H9 (cell line): ENCODE measurements at regions not wholly inside any gene's neighbourhood (a gene's known extent, or its start where the extent isn't known, plus 50 kb on each side); places are given as distances from the start of the nearest gene placed in this dataset.

ENCODE experiments used
- DNase-seq: peaks from one replicate; pipeline ENCODE4 v3.0.0-alpha.2; 2017
- H2AFZ ChIP-seq: one replicate; pipeline ENCODE4 v1.6.1; 2013; ENCODE audit warnings: mild to moderate bottlenecking, low read length, control low read depth, moderate library complexity
- H2AK5ac ChIP-seq: 2 replicates; pipeline ENCODE4 v1.6.1; 2013; ENCODE audit warnings: low read length, control low read depth, mixed read lengths; ENCODE audit not compliant: insufficient read length
- H2BK120ac ChIP-seq: one replicate; pipeline ENCODE4 v1.6.1; 2013; ENCODE audit warnings: low read depth, mild to moderate bottlenecking, low read length, control low read depth, inconsistent platforms; ENCODE audit not compliant: poor library complexity, severe bottlenecking
- H2BK12ac ChIP-seq: 2 replicates; pipeline ENCODE4 v1.6.1; 2013; ENCODE audit warnings: low read length, control low read depth, mixed read lengths, low read depth; ENCODE audit not compliant: insufficient read length
- H2BK15ac ChIP-seq: 2 replicates; pipeline ENCODE4 v1.6.1; 2013; ENCODE audit warnings: low read depth, low read length, control low read depth
- H2BK20ac ChIP-seq: one replicate; pipeline ENCODE4 v1.6.1; 2013; ENCODE audit warnings: low read depth, mild to moderate bottlenecking, low read length, control low read depth, inconsistent platforms; ENCODE audit not compliant: poor library complexity, severe bottlenecking
- H2BK5ac ChIP-seq: 2 replicates; pipeline ENCODE4 v1.6.1; 2013; ENCODE audit warnings: low read length, control low read depth, mixed read lengths; ENCODE audit not compliant: insufficient read length
- H3K14ac ChIP-seq: 2 replicates; pipeline ENCODE4 v1.6.1; 2013; ENCODE audit warnings: low read length, control low read depth; ENCODE audit not compliant: insufficient read depth
- H3K18ac ChIP-seq: 2 replicates; pipeline ENCODE4 v1.6.1; 2013; ENCODE audit warnings: low read depth, mild to moderate bottlenecking, mixed read lengths, low read length, control low read depth; ENCODE audit not compliant: insufficient read length
- H3K23ac ChIP-seq: 2 replicates; pipeline ENCODE4 v1.6.1; 2013; ENCODE audit warnings: low read length, control low read depth, mixed read lengths, low read depth; ENCODE audit not compliant: insufficient read length
- H3K23me2 ChIP-seq: 2 replicates; pipeline ENCODE4 v1.6.1; 2013; ENCODE audit warnings: low read depth, mild to moderate bottlenecking, mixed read lengths, low read length, control low read depth; ENCODE audit not compliant: insufficient read length, poor library complexity, severe bottlenecking
- H3K27ac ChIP-seq: 2 replicates; pipeline ENCODE4 v1.5.1; 2013; ENCODE audit warnings: low read length, control low read depth, mixed read lengths, low read depth; ENCODE audit not compliant: insufficient read length
- H3K27me3 ChIP-seq: 2 replicates; pipeline ENCODE4 v1.6.1; 2013; ENCODE audit warnings: low read length, control low read depth, inconsistent platforms; ENCODE audit not compliant: insufficient read depth
- H3K4ac ChIP-seq: 2 replicates; pipeline ENCODE4 v1.6.1; 2013; ENCODE audit warnings: low read depth, mild to moderate bottlenecking, control low read depth, inconsistent platforms, low read length, moderate library complexity
- H3K4me1 ChIP-seq: 2 replicates; pipeline ENCODE4 v1.6.1; 2013; ENCODE audit warnings: low read length, control low read depth, inconsistent platforms; ENCODE audit not compliant: insufficient read depth
- H3K4me2 ChIP-seq: 2 replicates; pipeline ENCODE4 v1.6.1; 2013; ENCODE audit warnings: low read length, control low read depth, mixed read lengths; ENCODE audit not compliant: insufficient read length, insufficient read depth
- H3K56ac ChIP-seq: 2 replicates; pipeline ENCODE4 v1.6.1; 2013; ENCODE audit warnings: low read depth, mild to moderate bottlenecking, mixed read lengths, low read length, control low read depth; ENCODE audit not compliant: insufficient read length
- H3K79me1 ChIP-seq: 2 replicates; pipeline ENCODE4 v1.6.1; 2013; ENCODE audit warnings: low read depth, mild to moderate bottlenecking, moderate library complexity, low read length, control low read depth, inconsistent platforms; ENCODE audit not compliant: insufficient read depth, poor library complexity, severe bottlenecking
- H3K79me2 ChIP-seq: 2 replicates; pipeline ENCODE4 v1.6.1; 2013; ENCODE audit warnings: low read length, control low read depth, inconsistent platforms; ENCODE audit not compliant: insufficient read depth
- H3K9ac ChIP-seq: 2 replicates; pipeline ENCODE4 v1.6.1; 2013; ENCODE audit warnings: low read length, control low read depth, mixed read lengths; ENCODE audit not compliant: insufficient read length; ENCODE audit errors: extremely low read depth
- H3K9me3 ChIP-seq: one replicate; pipeline ENCODE4 v1.6.1; 2013; ENCODE audit warnings: low read depth, low read length, inconsistent platforms; ENCODE audit not compliant: control insufficient read depth
- H3T11ph ChIP-seq: one replicate; pipeline ENCODE4 v1.6.1; 2013; ENCODE audit warnings: mild to moderate bottlenecking, low read length, control low read depth, inconsistent platforms
- H4K20me1 ChIP-seq: one replicate; pipeline ENCODE4 v1.6.1; 2013; ENCODE audit not compliant: control insufficient read depth, insufficient read length, insufficient read depth
- H4K5ac ChIP-seq: 2 replicates; pipeline ENCODE4 v1.6.1; 2013; ENCODE audit warnings: low read depth, mild to moderate bottlenecking, mixed read lengths, low read length, control low read depth; ENCODE audit not compliant: insufficient read length
- H4K8ac ChIP-seq: replicated peaks from 2 replicates; pipeline ENCODE4 v1.6.1; 2013; ENCODE audit warnings: low read length, control low read depth, mixed read lengths, low read depth; ENCODE audit not compliant: insufficient read length
- H4K91ac ChIP-seq: 2 replicates; pipeline ENCODE4 v1.6.1; 2013; ENCODE audit warnings: low read depth, mild to moderate bottlenecking, moderate library complexity, mixed read lengths, low read length, control low read depth; ENCODE audit not compliant: insufficient read length
- H3K27ac Mint-ChIP-seq, 3 experiments: 2 replicates in 2 of 3; 3 replicates in 1 of 3; pipeline ENCODE4 v1.8.0; 2020 to 2021; ENCODE audit warnings: mixed read lengths in 3 of 3, mild to moderate bottlenecking in 1 of 3, moderate library complexity in 1 of 3
- H3K27me3 Mint-ChIP-seq: 2 replicates; pipeline ENCODE4 v1.8.0; 2021; ENCODE audit warnings: low read depth, mild to moderate bottlenecking, moderate library complexity, mixed read lengths
- H3K36me3 Mint-ChIP-seq, 3 experiments: 2 replicates in 2 of 3; 3 replicates in 1 of 3; pipeline ENCODE4 v1.8.0; 2020 to 2021; ENCODE audit warnings: low read depth in 3 of 3, mixed read lengths in 3 of 3; ENCODE audit not compliant: insufficient read depth in 1 of 3
- H3K4me1 Mint-ChIP-seq, 2 experiments: 2 replicates each; pipeline ENCODE4 v1.8.0; 2020; ENCODE audit warnings: mixed read lengths in 2 of 2
- H3K4me3 Mint-ChIP-seq, 2 experiments: 2 replicates in 1 of 2; 3 replicates in 1 of 2; pipeline ENCODE4 v1.8.0; 2020 to 2021; ENCODE audit warnings: mild to moderate bottlenecking in 2 of 2, mixed read lengths in 2 of 2, moderate library complexity in 1 of 2
- H3K9me3 Mint-ChIP-seq, 2 experiments: 2 replicates in 1 of 2; 3 replicates in 1 of 2; pipeline ENCODE4 v1.8.0; 2020; ENCODE audit warnings: mild to moderate bottlenecking in 2 of 2, mixed read lengths in 2 of 2, moderate library complexity in 1 of 2
- WGBS: extraction: QIAGEN DNeasy Blood & Tissue Kit; methylation state at CpG from one replicate; pipeline ENCODE4 v1.1.7; 2013; ENCODE audit warnings: missing lambda C conversion rate, low lambda C conversion rate, mixed read lengths; ENCODE audit not compliant: insufficient read length; ENCODE audit errors: extremely low coverage; 5-methylcytosine and 5-hydroxymethylcytosine counted together
- TF ChIP-seq, protein P1 (sequence below): fragments of 200-600 bp; sonication (generic); conservative IDR thresholded peaks from 3 replicates; pipeline ENCODE4 v1.8.0; 2021; ENCODE audit warnings: antibody characterized with exemption, mild to moderate bottlenecking

GRCh38 chr4:157821814-157822213 is 351.0 kb downstream of the GASK1B start:
- Histone ChIP-seq H3K9me3 (no peaks in the 10 kb centered on the region), H4K20me1 (no peaks in the 10 kb centered on the region), H3K27me3 (no peaks in the 10 kb centered on the region), H4K8ac (no peak overlapping the region), H3K18ac (no peak overlapping the region), H3K4me1 (no peaks in the 10 kb centered on the region), H4K5ac (no peak overlapping the region), H3K79me2 (no peaks in the 10 kb centered on the region), H2BK15ac (no peak overlapping the region), H3K23ac (no peak overlapping the region), H3K4ac (no peak overlapping the region), H3K14ac (no peak overlapping the region; the same call in 1 of the 2 replicates), H3K23me2 (no peaks in the 10 kb centered on the region), H2BK20ac (no peak overlapping the region), H2BK5ac (no peak overlapping the region), H3K56ac (no peak overlapping the region), H2AK5ac (no peak overlapping the region), H2BK120ac (no peak overlapping the region), H2BK12ac (no peak overlapping the region), H3T11ph (no peak overlapping the region), H3K27ac (no peak overlapping the region), H3K4me2 (no peak overlapping the region), H3K79me1 (no peaks in the 10 kb centered on the region), H3K9ac (no peak overlapping the region), H2AFZ (no peak overlapping the region), H4K91ac (no peak overlapping the region)
- Mint-ChIP-seq H3K4me1 (peaks cover 5 to 11% of the 10 kb centered on the region in 2 experiments; a peak in 2 of 4 replicates), H3K9me3 (peaks cover 6 to 13% of the 10 kb centered on the region in 2 experiments), H3K4me3 (no peak overlapping the region), H3K27me3 (no peaks in the 10 kb centered on the region; the same call in 1 of the 2 replicates), H3K27ac (no peak overlapping the region), H3K36me3 (peaks cover 0 to 3% (median 0%) of the 10 kb centered on the region in 3 experiments; a peak in 3 of 7 replicates)
- no CpG with 5 or more reads among the region's 15 CpGs for WGBS
- TF ChIP-seq, protein P1, sequence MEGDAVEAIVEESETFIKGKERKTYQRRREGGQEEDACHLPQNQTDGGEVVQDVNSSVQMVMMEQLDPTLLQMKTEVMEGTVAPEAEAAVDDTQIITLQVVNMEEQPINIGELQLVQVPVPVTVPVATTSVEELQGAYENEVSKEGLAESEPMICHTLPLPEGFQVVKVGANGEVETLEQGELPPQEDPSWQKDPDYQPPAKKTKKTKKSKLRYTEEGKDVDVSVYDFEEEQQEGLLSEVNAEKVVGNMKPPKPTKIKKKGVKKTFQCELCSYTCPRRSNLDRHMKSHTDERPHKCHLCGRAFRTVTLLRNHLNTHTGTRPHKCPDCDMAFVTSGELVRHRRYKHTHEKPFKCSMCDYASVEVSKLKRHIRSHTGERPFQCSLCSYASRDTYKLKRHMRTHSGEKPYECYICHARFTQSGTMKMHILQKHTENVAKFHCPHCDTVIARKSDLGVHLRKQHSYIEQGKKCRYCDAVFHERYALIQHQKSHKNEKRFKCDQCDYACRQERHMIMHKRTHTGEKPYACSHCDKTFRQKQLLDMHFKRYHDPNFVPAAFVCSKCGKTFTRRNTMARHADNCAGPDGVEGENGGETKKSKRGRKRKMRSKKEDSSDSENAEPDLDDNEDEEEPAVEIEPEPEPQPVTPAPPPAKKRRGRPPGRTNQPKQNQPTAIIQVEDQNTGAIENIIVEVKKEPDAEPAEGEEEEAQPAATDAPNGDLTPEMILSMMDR = no peak
- no peak for DNase-seq
